Natural killer cell (primary cell): ENCODE measurements at regions not wholly inside any gene's neighbourhood (a gene's known extent, or its start where the extent isn't known, plus 50 kb on each side); places are given as distances from the start of the nearest gene placed in this dataset.
A peak's percentile ranks its signal among the peaks of the same experiment; 100 is the strongest.

ENCODE experiments used
- ATAC-seq, 3 donors: fragments of 150-1000 bp in 2 of 3; fragments of 200-7000 bp in 1 of 3; cut with Tn5 transposase; 1 replicate in 1 of 3; 2 replicates in 2 of 3; pipeline ENCODE4 v1.10.0; 2021; ENCODE audit warnings: mild to moderate bottlenecking in 2 of 3, moderate library complexity in 2 of 3
- DNase-seq, 2 donors: peaks; one replicate each; pipeline versions ENCODE4 v3.0.0 to v3.0.0-alpha.2; 2013 to 2021; ENCODE audit warnings: mixed read lengths in 1 of 2
- H3K27ac ChIP-seq: one replicate; pipeline ENCODE4 v1.5.1; 2013; ENCODE audit warnings: mild to moderate bottlenecking, low read length
- H3K27me3 ChIP-seq: one replicate; pipeline ENCODE4 v1.6.1; 2013; ENCODE audit warnings: low read length; ENCODE audit not compliant: control insufficient read depth, insufficient read depth
- H3K36me3 ChIP-seq: one replicate; pipeline ENCODE4 v1.6.1; 2013; ENCODE audit warnings: low read length; ENCODE audit not compliant: control insufficient read depth, insufficient read depth
- H3K4me1 ChIP-seq: one replicate; pipeline ENCODE4 v1.6.1; 2013; ENCODE audit warnings: low read length; ENCODE audit not compliant: control insufficient read depth, insufficient read depth
- H3K4me3 ChIP-seq: one replicate; pipeline ENCODE4 v1.5.1; 2013; ENCODE audit warnings: low read length
- H3K9me3 ChIP-seq: one replicate; pipeline ENCODE4 v1.6.1; 2013; ENCODE audit warnings: low read length; ENCODE audit not compliant: control insufficient read depth, insufficient read depth
- H3K27ac Mint-ChIP-seq, 2 donors: one replicate each; pipeline ENCODE4 v1.8.0; 2022; ENCODE audit warnings: mild to moderate bottlenecking in 2 of 2, mixed read lengths in 2 of 2, moderate library complexity in 1 of 2
- H3K27me3 Mint-ChIP-seq, 2 donors: one replicate each; pipeline ENCODE4 v1.8.0; 2022; ENCODE audit warnings: low read depth in 2 of 2, mixed read lengths in 2 of 2
- H3K36me3 Mint-ChIP-seq: one replicate; pipeline ENCODE4 v1.8.0; 2022; ENCODE audit warnings: mixed read lengths
- H3K4me1 Mint-ChIP-seq, 2 donors: one replicate each; pipeline ENCODE4 v1.8.0; 2022; ENCODE audit warnings: mixed read lengths in 2 of 2
- H3K4me3 Mint-ChIP-seq: one replicate; pipeline ENCODE4 v1.8.0; 2022; ENCODE audit warnings: mild to moderate bottlenecking, moderate library complexity, mixed read lengths
- H3K9me3 Mint-ChIP-seq, 2 donors: one replicate each; pipeline ENCODE4 v1.8.0; 2022; ENCODE audit warnings: mixed read lengths in 2 of 2
- WGBS: methylation state at CpG from one replicate; pipeline ENCODE4 v1.1.7; 2013; ENCODE audit warnings: missing lambda C conversion rate; ENCODE audit not compliant: insufficient coverage; 5-methylcytosine and 5-hydroxymethylcytosine counted together
- intact Hi-C: fragments of 100-400 bp; cut with micrococcal nuclease; formaldehyde crosslinking; loops from one replicate; pipeline ENCODE4 v1.14.2; 2022
- TF ChIP-seq, protein P1 (sequence below): fragments of 200-600 bp; IDR thresholded peaks from one replicate; pipeline ENCODE4 v1.8.0; 2022; ENCODE audit warnings: antibody characterized with exemption

DNA sequence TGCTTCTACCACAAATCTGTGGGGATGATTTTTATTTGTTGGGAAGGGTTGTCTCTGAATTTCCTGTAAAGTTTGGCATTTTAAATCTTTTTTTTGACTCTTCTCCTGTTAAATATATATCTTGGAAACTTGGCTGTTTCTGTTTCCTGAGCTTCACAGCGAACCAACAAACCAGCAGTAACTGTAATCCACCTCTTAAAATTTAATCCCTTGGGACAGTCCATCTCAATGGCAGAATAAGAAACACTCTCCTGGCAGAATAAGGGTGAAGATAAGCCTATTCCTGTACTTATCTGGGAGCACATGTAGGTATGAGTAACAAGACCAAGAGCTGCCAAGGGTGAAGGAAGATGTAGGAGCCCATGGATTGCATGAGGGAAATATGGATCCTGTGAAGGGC lies 73.1 kb upstream of the RPS23 start:
- H3K36me3 Mint-ChIP-seq = no peaks in the 10 kb centered on the region
- TF ChIP-seq, protein P1, sequence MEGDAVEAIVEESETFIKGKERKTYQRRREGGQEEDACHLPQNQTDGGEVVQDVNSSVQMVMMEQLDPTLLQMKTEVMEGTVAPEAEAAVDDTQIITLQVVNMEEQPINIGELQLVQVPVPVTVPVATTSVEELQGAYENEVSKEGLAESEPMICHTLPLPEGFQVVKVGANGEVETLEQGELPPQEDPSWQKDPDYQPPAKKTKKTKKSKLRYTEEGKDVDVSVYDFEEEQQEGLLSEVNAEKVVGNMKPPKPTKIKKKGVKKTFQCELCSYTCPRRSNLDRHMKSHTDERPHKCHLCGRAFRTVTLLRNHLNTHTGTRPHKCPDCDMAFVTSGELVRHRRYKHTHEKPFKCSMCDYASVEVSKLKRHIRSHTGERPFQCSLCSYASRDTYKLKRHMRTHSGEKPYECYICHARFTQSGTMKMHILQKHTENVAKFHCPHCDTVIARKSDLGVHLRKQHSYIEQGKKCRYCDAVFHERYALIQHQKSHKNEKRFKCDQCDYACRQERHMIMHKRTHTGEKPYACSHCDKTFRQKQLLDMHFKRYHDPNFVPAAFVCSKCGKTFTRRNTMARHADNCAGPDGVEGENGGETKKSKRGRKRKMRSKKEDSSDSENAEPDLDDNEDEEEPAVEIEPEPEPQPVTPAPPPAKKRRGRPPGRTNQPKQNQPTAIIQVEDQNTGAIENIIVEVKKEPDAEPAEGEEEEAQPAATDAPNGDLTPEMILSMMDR = no peak
- Histone ChIP-seq H3K4me3 (no peak overlapping the region), H3K36me3 (no peaks in the 10 kb centered on the region), H3K27ac (no peak overlapping the region), H3K27me3 (no peaks in the 10 kb centered on the region), H3K9me3 (no peaks in the 10 kb centered on the region), H3K4me1 (peaks cover 6% of the 10 kb centered on the region)
- DNase-seq = no peak
- H3K4me1 Mint-ChIP-seq = peaks cover 10 to 18% of the 10 kb centered on the region in 2 donors
- intact Hi-C loops = loop anchor here (1.0 to 2.0 kb wide), 3 partner anchors 443 to 1214 kb away; no protein-coding TSS in a partner anchor
- no peak overlapping the region for H3K4me3 Mint-ChIP-seq
- no peaks in the 10 kb centered on the region for H3K9me3 Mint-ChIP-seq
- 86% methylated on average over 1 of the region's 1 CpG for WGBS
- ATAC-seq = no peak
- no peak overlapping the region for H3K27ac Mint-ChIP-seq
- no peaks in the 10 kb centered on the region for H3K27me3 Mint-ChIP-seq

DNA sequence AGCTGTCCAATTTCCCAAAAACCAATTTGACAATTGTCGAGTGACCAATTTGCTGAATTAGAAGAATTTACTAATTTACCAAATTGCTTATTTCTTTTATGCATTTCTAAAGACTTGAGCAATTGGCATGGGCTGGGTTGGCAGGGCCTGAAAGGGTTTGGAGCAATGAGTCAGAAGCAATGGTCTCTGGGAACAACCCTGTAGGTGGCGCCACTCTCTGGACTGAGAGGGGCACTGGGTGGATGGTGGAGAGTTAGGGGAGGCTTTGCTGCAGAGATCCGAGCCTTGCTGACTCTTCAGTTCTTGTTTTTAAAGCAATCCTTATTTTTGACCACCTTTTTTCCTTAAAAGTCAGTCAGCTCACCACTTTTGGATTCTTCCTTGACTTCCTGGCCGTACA lies 71.5 kb upstream of the RPS23 start:
- WGBS = 69% methylated on average over 4 of the region's 4 CpGs
- no peak overlapping the region for H3K27ac Mint-ChIP-seq
- H3K36me3 ChIP-seq = no peaks in the 10 kb centered on the region
- peaks cover 6% of the 10 kb centered on the region for H3K4me1 ChIP-seq
- DNase-seq (peak in 1 of 2 donors; percentile 39), ATAC-seq (no peak)
- no peak overlapping the region for H3K4me3 Mint-ChIP-seq
- H3K27me3 Mint-ChIP-seq = peaks cover 0 to 2% of the 10 kb centered on the region in 2 donors
- no peaks in the 10 kb centered on the region for H3K27me3 ChIP-seq
- H3K36me3 Mint-ChIP-seq = no peaks in the 10 kb centered on the region
- H3K27ac ChIP-seq = no peak overlapping the region
- H3K9me3 Mint-ChIP-seq = no peaks in the 10 kb centered on the region
- intact Hi-C loops = loop anchor here (2.0 kb wide), 2 partner anchors 1081 to 1215 kb away; no protein-coding TSS in a partner anchor
- peaks cover 10 to 18% of the 10 kb centered on the region in 2 donors for H3K4me1 Mint-ChIP-seq
- no peak overlapping the region for H3K4me3 ChIP-seq
- TF ChIP-seq, protein P1 = peak; percentile 25
- no peaks in the 10 kb centered on the region for H3K9me3 ChIP-seq

DNA sequence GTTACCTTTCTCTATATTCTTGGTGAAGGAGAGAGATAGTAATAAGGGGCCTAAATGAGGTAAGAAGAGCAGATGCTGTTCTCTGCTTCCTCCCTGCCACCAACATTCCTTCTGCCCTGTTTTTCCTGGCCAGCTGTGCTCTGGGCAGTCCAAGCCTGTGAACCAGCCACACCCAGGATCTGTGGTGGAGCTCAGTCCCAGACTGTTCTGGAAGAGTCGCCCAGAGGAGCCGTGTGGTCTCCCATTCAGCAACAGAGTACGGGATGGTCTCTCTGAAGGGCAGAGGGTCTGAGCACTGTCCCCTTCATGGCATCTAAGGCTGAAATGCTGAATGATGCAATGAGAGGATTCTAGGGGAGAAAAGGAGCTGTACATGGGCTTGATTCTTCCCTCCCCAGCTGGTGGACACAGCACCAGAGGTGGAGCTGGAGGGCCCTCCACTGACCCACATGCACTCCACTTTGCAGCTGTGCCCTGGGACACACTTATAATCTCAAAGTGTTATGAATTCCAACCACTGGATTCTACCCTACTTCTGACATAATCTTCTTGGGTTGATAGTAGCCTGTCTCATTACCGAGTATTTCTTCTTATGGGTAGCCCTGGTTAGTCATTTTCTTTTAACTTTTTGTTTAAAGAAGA lies 70.8 kb upstream of the RPS23 start:
- Histone ChIP-seq H3K4me3 (no peak overlapping the region), H3K36me3 (no peaks in the 10 kb centered on the region), H3K27me3 (no peaks in the 10 kb centered on the region), H3K9me3 (no peaks in the 10 kb centered on the region), H3K4me1 (peaks cover 6% of the 10 kb centered on the region), H3K27ac (no peak overlapping the region)
- TF ChIP-seq, protein P1 = no peak
- no peak overlapping the region for H3K27ac Mint-ChIP-seq
- H3K4me1 Mint-ChIP-seq = peaks cover 10 to 18% of the 10 kb centered on the region in 2 donors
- peaks cover 0 to 2% of the 10 kb centered on the region in 2 donors for H3K27me3 Mint-ChIP-seq
- no peak overlapping the region for H3K4me3 Mint-ChIP-seq
- H3K36me3 Mint-ChIP-seq = no peaks in the 10 kb centered on the region
- H3K9me3 Mint-ChIP-seq = no peaks in the 10 kb centered on the region
- ATAC-seq (no peak), DNase-seq (no peak)
- intact Hi-C loops = no loop called here
- WGBS = 88% methylated on average over 4 of the region's 4 CpGs
